Mesothelial cell of epicardium (in vitro differentiated cells): ENCODE measurements at regions not wholly inside any gene's neighbourhood (a gene's known extent, or its start where the extent isn't known, plus 50 kb on each side); places are given as distances from the start of the nearest gene placed in this dataset.

ENCODE experiments used
- DNase-seq, 2 experiments: peaks; one replicate each; pipeline ENCODE4 v3.0.0; 2021; ENCODE audit warnings: low spot score in 2 of 2; ENCODE audit not compliant: unreplicated experiment in 2 of 2
- H3K27ac Mint-ChIP-seq: 2 replicates; pipeline ENCODE4 v1.8.0; 2021; ENCODE audit warnings: mixed read lengths
- H3K27me3 Mint-ChIP-seq: 2 replicates; pipeline ENCODE4 v1.8.0; 2021; ENCODE audit warnings: low read depth, mixed read lengths
- H3K36me3 Mint-ChIP-seq: 2 replicates; pipeline ENCODE4 v1.8.0; 2021; ENCODE audit warnings: mixed read lengths
- H3K4me1 Mint-ChIP-seq: 2 replicates; pipeline ENCODE4 v1.8.0; 2021; ENCODE audit warnings: mixed read lengths
- H3K4me3 Mint-ChIP-seq: 2 replicates; pipeline ENCODE4 v1.8.0; 2021; ENCODE audit warnings: mild to moderate bottlenecking, moderate library complexity, mixed read lengths
- H3K9me3 Mint-ChIP-seq: 2 replicates; pipeline ENCODE4 v1.8.0; 2021; ENCODE audit warnings: mixed read lengths
- CTCF ChIP-seq: fragments of 200-600 bp; sonication (generic); IDR thresholded peaks from one replicate; pipeline ENCODE4 v1.5.0; 2021; ENCODE audit warnings: antibody characterized with exemption; ENCODE audit not compliant: unreplicated experiment

- Mint-ChIP-seq H3K27ac (no peak overlapping the region), H3K27me3 (peaks cover 2% of the 10 kb centered on the region), H3K36me3 (no peaks in the 10 kb centered on the region), H3K4me1 (no peaks in the 10 kb centered on the region), H3K9me3 (no peaks in the 10 kb centered on the region), H3K4me3 (no peak overlapping the region)
- no peak for TF ChIP-seq CTCF
- DNase-seq, result no peak
Measured at GRCh38 chr11:82536706-82537105, 197.0 kb downstream of the FAM181B start.

GRCh38 chr11:82533628-82534327 is 199.9 kb downstream of the FAM181B start:
- H3K4me1 Mint-ChIP-seq, result no peaks in the 10 kb centered on the region
- H3K36me3 Mint-ChIP-seq, result no peaks in the 10 kb centered on the region
- H3K27ac Mint-ChIP-seq, result no peak overlapping the region
- DNase-seq, result no peak
- no peak overlapping the region for H3K4me3 Mint-ChIP-seq
- no peak for TF ChIP-seq CTCF
- H3K9me3 Mint-ChIP-seq, result peaks cover 5% of the 10 kb centered on the region
- H3K27me3 Mint-ChIP-seq, result peaks cover 2% of the 10 kb centered on the region

- Mint-ChIP-seq H3K36me3 (no peaks in the 10 kb centered on the region), H3K27ac (no peak overlapping the region), H3K4me1 (no peaks in the 10 kb centered on the region), H3K4me3 (no peak overlapping the region), H3K27me3 (peaks cover 17% of the 10 kb centered on the region), H3K9me3 (peaks cover 5% of the 10 kb centered on the region)
- DNase-seq, result no peak
- no peak for TF ChIP-seq CTCF
Measured at GRCh38 chr11:82529936-82530335, 203.7 kb downstream of the FAM181B start.

- no peaks in the 10 kb centered on the region for H3K36me3 Mint-ChIP-seq
- no peak for DNase-seq
- H3K27ac Mint-ChIP-seq, result no peak overlapping the region
- peaks cover 20% of the 10 kb centered on the region for H3K27me3 Mint-ChIP-seq
- peaks cover 5% of the 10 kb centered on the region for H3K9me3 Mint-ChIP-seq
- TF ChIP-seq CTCF, result no peak
- no peak overlapping the region for H3K4me3 Mint-ChIP-seq
- peaks cover 11% of the 10 kb centered on the region for H3K4me1 Mint-ChIP-seq
Measured at GRCh38 chr11:82527081-82527584, 206.5 kb downstream of the FAM181B start.

- DNase-seq, result no peak
- Mint-ChIP-seq H3K36me3 (peaks cover 5% of the 10 kb centered on the region), H3K9me3 (peaks cover 11% of the 10 kb centered on the region), H3K27me3 (peaks cover 37% of the 10 kb centered on the region), H3K4me1 (peaks cover 11% of the 10 kb centered on the region), H3K4me3 (no peak overlapping the region), H3K27ac (no peak overlapping the region)
- TF ChIP-seq CTCF, result no peak
Measured at GRCh38 chr11:82523141-82523540, 210.5 kb downstream of the FAM181B start.
